ENCODE measurements at regions not wholly inside any gene's neighbourhood (a gene's known extent, or its start where the extent isn't known, plus 50 kb on each side); places are given as distances from the start of the nearest gene placed in this dataset.
"Not testable (repeated sequence)": the region's sequence is repeated elsewhere in the genome, so short reads cannot be mapped to it uniquely, and the experiment has no call there.

GRCh38 chr4:104022226-104022625, 302.4 kb upstream of the TACR3 start:
- Histone ChIP-seq H3K4me1 (ENCODE audit: control insufficient read depth, insufficient read depth, low read length) (no peaks in the 10 kb centered on the region), H3K36me3 (ENCODE audit: control insufficient read depth, insufficient read depth, low read length) (no peaks in the 10 kb centered on the region), H3K9me3 (ENCODE audit: control insufficient read depth, low read length) (no peaks in the 10 kb centered on the region), H3K4me3 (ENCODE audit: insufficient read depth, low read depth, low read length) (no peak overlapping the region), H3K27ac (ENCODE audit: insufficient read depth, low read depth, low read length, poor library complexity, severe bottlenecking) (no peak overlapping the region), H3K27me3 (ENCODE audit: control insufficient read depth, insufficient read depth, low read length, poor library complexity, severe bottlenecking) (no peaks in the 10 kb centered on the region)
- WGBS, 2 experiments = no CpG with 5 or more reads among the region's 2 CpGs

- Histone ChIP-seq H3K27me3 (ENCODE audit: control insufficient read depth, insufficient read depth, low read length, poor library complexity, severe bottlenecking) (no peaks in the 10 kb centered on the region), H3K4me3 (ENCODE audit: insufficient read depth, low read depth, low read length) (no peak overlapping the region), H3K9me3 (ENCODE audit: control insufficient read depth, low read length) (no peaks in the 10 kb centered on the region), H3K4me1 (ENCODE audit: control insufficient read depth, insufficient read depth, low read length) (no peaks in the 10 kb centered on the region), H3K36me3 (ENCODE audit: control insufficient read depth, insufficient read depth, low read length) (no peaks in the 10 kb centered on the region), H3K27ac (ENCODE audit: insufficient read depth, low read depth, low read length, poor library complexity, severe bottlenecking) (no peak overlapping the region)
- 100% methylated on average over 1 to 2 of the region's 3 CpGs for WGBS, 2 experiments
Measured at GRCh38 chr4:104020641-104021040, 300.9 kb upstream of the TACR3 start.

- no peaks in the 10 kb centered on the region for H3K4me1 ChIP-seq (ENCODE audit: control insufficient read depth, insufficient read depth, low read length)
- no peaks in the 10 kb centered on the region for H3K36me3 ChIP-seq (ENCODE audit: control insufficient read depth, insufficient read depth, low read length)
- no peaks in the 10 kb centered on the region for H3K27me3 ChIP-seq (ENCODE audit: control insufficient read depth, insufficient read depth, low read length, poor library complexity, severe bottlenecking)
- H3K27ac ChIP-seq (ENCODE audit: insufficient read depth, low read depth, low read length, poor library complexity, severe bottlenecking) = no peak overlapping the region
- no peaks in the 10 kb centered on the region for H3K9me3 ChIP-seq (ENCODE audit: control insufficient read depth, low read length)
- no peak overlapping the region for H3K4me3 ChIP-seq (ENCODE audit: insufficient read depth, low read depth, low read length)
Measured at GRCh38 chr4:104017213-104017612, 297.4 kb upstream of the TACR3 start.

GRCh38 chr4:104015680-104016079, 295.9 kb upstream of the TACR3 start:
- Histone ChIP-seq H3K27me3 (ENCODE audit: control insufficient read depth, insufficient read depth, low read length, poor library complexity, severe bottlenecking) (no peaks in the 10 kb centered on the region), H3K9me3 (ENCODE audit: control insufficient read depth, low read length) (no peaks in the 10 kb centered on the region), H3K4me3 (ENCODE audit: insufficient read depth, low read depth, low read length) (no peak overlapping the region), H3K4me1 (ENCODE audit: control insufficient read depth, insufficient read depth, low read length) (no peaks in the 10 kb centered on the region), H3K36me3 (ENCODE audit: control insufficient read depth, insufficient read depth, low read length) (no peaks in the 10 kb centered on the region), H3K27ac (ENCODE audit: insufficient read depth, low read depth, low read length, poor library complexity, severe bottlenecking) (no peak overlapping the region)
- WGBS, 2 experiments = no CpG with 5 or more reads among the region's 2 CpGs

- 76 to 85% methylated on average over 2 of the region's 2 CpGs for WGBS, 2 experiments
- no peak overlapping the region for H3K4me3 ChIP-seq (ENCODE audit: insufficient read depth, low read depth, low read length)
- H3K36me3 ChIP-seq (ENCODE audit: control insufficient read depth, insufficient read depth, low read length) = no peaks in the 10 kb centered on the region
- H3K4me1 ChIP-seq (ENCODE audit: control insufficient read depth, insufficient read depth, low read length) = no peaks in the 10 kb centered on the region
- no peak overlapping the region for H3K27ac ChIP-seq (ENCODE audit: insufficient read depth, low read depth, low read length, poor library complexity, severe bottlenecking)
- no peaks in the 10 kb centered on the region for H3K27me3 ChIP-seq (ENCODE audit: control insufficient read depth, insufficient read depth, low read length, poor library complexity, severe bottlenecking)
- no peaks in the 10 kb centered on the region for H3K9me3 ChIP-seq (ENCODE audit: control insufficient read depth, low read length)
Measured at GRCh38 chr4:104010722-104011121, 290.9 kb upstream of the TACR3 start.

GRCh38 chr4:104002318-104002717, 282.5 kb upstream of the TACR3 start:
- H3K27me3 ChIP-seq (ENCODE audit: control insufficient read depth, insufficient read depth, low read length, poor library complexity, severe bottlenecking) = not testable (repeated sequence)

GRCh38 chr4:103998756-103999155, 279.0 kb upstream of the TACR3 start:
- no peaks in the 10 kb centered on the region for H3K27me3 ChIP-seq (ENCODE audit: control insufficient read depth, insufficient read depth, low read length, poor library complexity, severe bottlenecking)
- no peaks in the 10 kb centered on the region for H3K9me3 ChIP-seq (ENCODE audit: control insufficient read depth, low read length)
- WGBS, 2 experiments = 94 to 95% methylated on average over 3 of the region's 3 CpGs
- no peak overlapping the region for H3K4me3 ChIP-seq (ENCODE audit: insufficient read depth, low read depth, low read length)
- no peak overlapping the region for H3K27ac ChIP-seq (ENCODE audit: insufficient read depth, low read depth, low read length, poor library complexity, severe bottlenecking)
- H3K36me3 ChIP-seq (ENCODE audit: control insufficient read depth, insufficient read depth, low read length) = no peaks in the 10 kb centered on the region
- no peaks in the 10 kb centered on the region for H3K4me1 ChIP-seq (ENCODE audit: control insufficient read depth, insufficient read depth, low read length)

More at GRCh38 chr4:104002318-104002717, 282.5 kb upstream of the TACR3 start:
- H3K27ac ChIP-seq (ENCODE audit: insufficient read depth, low read depth, low read length, poor library complexity, severe bottlenecking); H3K36me3 ChIP-seq (ENCODE audit: control insufficient read depth, insufficient read depth, low read length); H3K4me3 ChIP-seq (ENCODE audit: insufficient read depth, low read depth, low read length); H3K4me1 ChIP-seq (ENCODE audit: control insufficient read depth, insufficient read depth, low read length); H3K9me3 ChIP-seq (ENCODE audit: control insufficient read depth, low read length): not testable (repeated sequence)
- 93 to 95% methylated on average over 6 of the region's 6 CpGs for WGBS, 2 experiments

GRCh38 chr4:103996637-103997036, 276.9 kb upstream of the TACR3 start:
- Histone ChIP-seq H3K36me3 (ENCODE audit: control insufficient read depth, insufficient read depth, low read length) (no peaks in the 10 kb centered on the region), H3K4me1 (ENCODE audit: control insufficient read depth, insufficient read depth, low read length) (no peaks in the 10 kb centered on the region), H3K9me3 (ENCODE audit: control insufficient read depth, low read length) (no peaks in the 10 kb centered on the region), H3K27ac (ENCODE audit: insufficient read depth, low read depth, low read length, poor library complexity, severe bottlenecking) (peak overlapping the region; percentile 71), H3K4me3 (ENCODE audit: insufficient read depth, low read depth, low read length) (no peak overlapping the region), H3K27me3 (ENCODE audit: control insufficient read depth, insufficient read depth, low read length, poor library complexity, severe bottlenecking) (no peaks in the 10 kb centered on the region)
- 19% methylated on average over 2 of the region's 2 CpGs; no CpG with 5 or more reads in 1 of the 2 experiments for WGBS, 2 experiments

- no peaks in the 10 kb centered on the region for H3K27me3 ChIP-seq (ENCODE audit: control insufficient read depth, insufficient read depth, low read length, poor library complexity, severe bottlenecking)
- no peak overlapping the region for H3K4me3 ChIP-seq (ENCODE audit: insufficient read depth, low read depth, low read length)
- no peaks in the 10 kb centered on the region for H3K36me3 ChIP-seq (ENCODE audit: control insufficient read depth, insufficient read depth, low read length)
- H3K27ac ChIP-seq (ENCODE audit: insufficient read depth, low read depth, low read length, poor library complexity, severe bottlenecking) = peak overlapping the region; percentile 71
- WGBS, 2 experiments = 15 to 17% methylated on average over 1 to 2 of the region's 2 CpGs
- no peaks in the 10 kb centered on the region for H3K4me1 ChIP-seq (ENCODE audit: control insufficient read depth, insufficient read depth, low read length)
- H3K9me3 ChIP-seq (ENCODE audit: control insufficient read depth, low read length) = no peaks in the 10 kb centered on the region
Measured at GRCh38 chr4:103996064-103996463, 276.3 kb upstream of the TACR3 start.

- H3K36me3 ChIP-seq (ENCODE audit: control insufficient read depth, insufficient read depth, low read length) = no peaks in the 10 kb centered on the region
- no peaks in the 10 kb centered on the region for H3K4me1 ChIP-seq (ENCODE audit: control insufficient read depth, insufficient read depth, low read length)
- H3K27ac ChIP-seq (ENCODE audit: insufficient read depth, low read depth, low read length, poor library complexity, severe bottlenecking) = no peak overlapping the region
- no peaks in the 10 kb centered on the region for H3K9me3 ChIP-seq (ENCODE audit: control insufficient read depth, low read length)
- no peaks in the 10 kb centered on the region for H3K27me3 ChIP-seq (ENCODE audit: control insufficient read depth, insufficient read depth, low read length, poor library complexity, severe bottlenecking)
- WGBS, 2 experiments = 20% methylated on average over 1 of the region's 1 CpG; no CpG with 5 or more reads in 1 of the 2 experiments
- H3K4me3 ChIP-seq (ENCODE audit: insufficient read depth, low read depth, low read length) = no peak overlapping the region
Measured at GRCh38 chr4:103994059-103994458, 274.3 kb upstream of the TACR3 start.

- Histone ChIP-seq H3K36me3 (ENCODE audit: control insufficient read depth, insufficient read depth, low read length) (no peaks in the 10 kb centered on the region), H3K4me1 (ENCODE audit: control insufficient read depth, insufficient read depth, low read length) (no peaks in the 10 kb centered on the region), H3K27me3 (ENCODE audit: control insufficient read depth, insufficient read depth, low read length, poor library complexity, severe bottlenecking) (no peaks in the 10 kb centered on the region), H3K27ac (ENCODE audit: insufficient read depth, low read depth, low read length, poor library complexity, severe bottlenecking) (no peak overlapping the region), H3K9me3 (ENCODE audit: control insufficient read depth, low read length) (no peaks in the 10 kb centered on the region), H3K4me3 (ENCODE audit: insufficient read depth, low read depth, low read length) (no peak overlapping the region)
Measured at GRCh38 chr4:103982454-103982853, 262.7 kb upstream of the TACR3 start.

Measured in ectodermal cell (in vitro differentiated cells).